SJCRH30 (cell line): ENCODE measurements at regions not wholly inside any gene's neighbourhood (a gene's known extent, or its start where the extent isn't known, plus 50 kb on each side); places are given as distances from the start of the nearest gene placed in this dataset.

ENCODE experiments used
- DNase-seq, 2 experiments: peaks; one replicate each; pipeline ENCODE4 v3.0.0-alpha.2; 2015 to 2020
- H3K27ac ChIP-seq: fragments of 250-450 bp; sonication (Bioruptor Pico); 2 replicates; pipeline ENCODE4 v1.5.1; 2020; ENCODE audit warnings: mild to moderate bottlenecking, moderate library complexity
- H3K27me3 ChIP-seq: fragments of 250-450 bp; sonication (Bioruptor Pico); 2 replicates; pipeline ENCODE4 v1.5.1; 2020; ENCODE audit warnings: mild to moderate bottlenecking, moderate library complexity
- H3K36me3 ChIP-seq: fragments of 250-450 bp; sonication (Bioruptor Pico); 2 replicates; pipeline ENCODE4 v1.5.1; 2020; ENCODE audit warnings: mild to moderate bottlenecking, moderate library complexity
- H3K4me1 ChIP-seq: fragments of 250-450 bp; sonication (Bioruptor Pico); 2 replicates; pipeline ENCODE4 v1.5.1; 2020; ENCODE audit warnings: mild to moderate bottlenecking, moderate library complexity
- H3K4me3 ChIP-seq: fragments of 250-450 bp; sonication (Bioruptor Pico); 2 replicates; pipeline ENCODE4 v1.5.1; 2020; ENCODE audit warnings: mild to moderate bottlenecking, moderate library complexity
- H3K9me3 ChIP-seq: fragments of 250-450 bp; sonication (Bioruptor Pico); replicated peaks from 2 replicates; pipeline ENCODE4 v1.5.1; 2020; ENCODE audit warnings: mild to moderate bottlenecking, moderate library complexity

DNA sequence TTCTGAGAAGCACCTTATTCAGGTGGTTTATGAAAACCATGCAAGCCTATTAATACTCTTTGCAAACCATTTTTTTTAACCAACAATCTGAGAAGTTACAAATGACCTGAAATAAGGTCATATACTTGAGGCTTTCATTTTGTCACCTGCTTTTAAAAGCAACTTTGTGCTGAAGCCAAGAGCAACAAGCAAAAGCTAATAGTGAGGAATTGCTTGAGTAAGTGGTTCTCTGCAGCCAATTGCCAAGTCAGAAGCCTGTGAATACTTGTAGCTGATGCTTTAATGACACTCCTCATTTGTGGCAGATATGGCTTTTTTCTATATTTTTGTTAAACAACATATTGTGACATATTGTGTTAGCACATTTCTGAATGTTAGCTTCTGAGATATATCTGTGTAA is 126.7 kb upstream of the ZNF608 start:
- peaks cover 8% of the 10 kb centered on the region for H3K4me1 ChIP-seq
- no peaks in the 10 kb centered on the region for H3K27me3 ChIP-seq
- no peak for DNase-seq

DNA sequence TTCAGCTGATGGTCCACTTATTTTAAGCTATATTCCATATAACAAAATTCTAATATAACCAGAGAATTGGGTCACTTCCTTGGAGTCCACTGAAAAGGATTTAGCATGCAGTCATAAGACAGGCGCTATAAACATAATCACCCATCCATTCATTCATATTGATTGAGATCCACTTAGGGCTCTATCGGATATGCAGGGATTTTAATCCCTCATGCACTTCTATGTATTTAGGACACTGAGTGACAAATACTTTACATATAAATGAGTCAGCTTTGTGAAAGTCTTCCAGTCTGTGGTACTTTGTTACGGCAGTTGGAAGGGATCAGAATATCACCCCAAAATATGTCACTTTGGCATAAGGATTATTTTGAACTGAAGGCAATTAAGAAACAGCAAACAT is 127.3 kb upstream of the ZNF608 start:
- H3K4me3 ChIP-seq, result no peak overlapping the region
- H3K27ac ChIP-seq, result no peak overlapping the region
- peaks cover 8% of the 10 kb centered on the region for H3K4me1 ChIP-seq
- H3K27me3 ChIP-seq, result no peaks in the 10 kb centered on the region
- H3K36me3 ChIP-seq, result no peaks in the 10 kb centered on the region
- no peak for DNase-seq
- H3K9me3 ChIP-seq, result no peaks in the 10 kb centered on the region

More for the DNA sequence above, 126.7 kb upstream of the ZNF608 start:
- no peak overlapping the region for H3K27ac ChIP-seq
- no peaks in the 10 kb centered on the region for H3K9me3 ChIP-seq
- H3K4me3 ChIP-seq, result no peak overlapping the region
- H3K36me3 ChIP-seq, result no peaks in the 10 kb centered on the region

DNA sequence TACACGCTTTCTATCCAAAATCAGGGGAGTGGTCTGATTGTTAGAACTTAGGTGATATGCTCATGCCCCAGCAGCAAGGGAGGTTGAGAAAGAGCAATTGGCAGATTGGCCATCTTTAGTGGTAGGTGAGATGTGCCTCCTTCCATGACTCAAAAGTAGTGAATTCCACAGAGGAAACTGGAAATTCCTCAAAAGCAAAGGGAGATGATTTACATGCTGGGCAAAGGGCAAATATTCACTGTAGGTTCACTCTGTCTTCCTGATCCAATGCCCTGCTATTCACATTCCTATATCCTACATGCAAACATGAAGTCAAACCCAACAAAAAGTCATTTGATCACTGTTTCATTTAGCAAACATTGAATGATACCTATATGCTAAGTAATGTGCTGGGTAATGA is 130.1 kb upstream of the ZNF608 start:
- Histone ChIP-seq H3K4me3 (no peak overlapping the region), H3K36me3 (no peaks in the 10 kb centered on the region), H3K27me3 (no peaks in the 10 kb centered on the region), H3K9me3 (no peaks in the 10 kb centered on the region), H3K4me1 (peaks cover 8% of the 10 kb centered on the region), H3K27ac (no peak overlapping the region)
- no peak for DNase-seq

DNA sequence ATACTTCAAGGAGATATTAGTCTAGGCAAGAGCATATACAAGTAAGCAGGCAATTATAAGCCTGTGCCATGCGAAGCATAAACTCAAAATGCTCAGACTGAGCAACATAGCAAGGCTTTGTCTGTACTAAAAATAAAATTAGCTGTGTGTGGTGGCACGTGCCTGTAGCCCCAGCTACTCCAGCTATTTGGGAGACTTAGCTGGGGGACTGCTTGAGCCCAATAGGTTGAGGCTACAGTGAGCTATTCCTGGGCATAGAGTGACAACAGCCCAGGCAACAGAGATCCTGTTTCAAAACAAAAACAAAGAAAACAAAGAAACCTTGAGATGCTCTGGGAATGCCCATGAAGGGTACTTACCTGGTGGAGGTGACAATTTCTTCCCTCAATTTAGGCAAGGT is 130.5 kb upstream of the ZNF608 start:
- DNase-seq, result no peak

DNA sequence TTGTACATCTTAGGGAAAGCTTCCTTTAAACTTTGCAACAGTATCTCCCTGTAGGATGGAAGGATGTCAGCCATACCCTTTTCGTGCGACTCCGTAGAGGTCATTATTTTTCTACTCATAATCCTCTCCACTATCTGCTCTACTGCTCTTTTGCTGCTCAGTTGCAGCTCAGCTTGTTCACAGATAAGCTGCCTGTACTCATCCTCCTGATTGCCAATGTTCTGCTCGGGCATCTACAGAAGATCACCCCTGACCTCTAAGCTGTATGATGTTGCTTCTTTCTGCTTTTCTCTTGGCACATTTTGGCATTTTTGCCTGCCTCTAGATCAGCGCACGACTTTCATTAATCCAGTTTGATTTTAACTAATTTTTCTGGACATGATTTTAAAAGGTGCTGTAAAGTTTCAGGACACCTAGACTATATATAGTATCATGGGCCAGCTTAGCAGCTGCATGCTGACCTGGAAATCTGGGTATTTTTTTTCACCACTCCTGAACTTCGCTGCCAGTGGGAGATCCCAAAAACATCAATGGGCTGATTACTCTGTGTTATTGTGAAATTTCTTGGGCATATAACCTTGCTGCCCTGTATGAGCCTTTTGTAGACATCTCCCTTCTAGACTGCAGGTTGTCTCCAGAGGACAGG is 131.2 kb upstream of the ZNF608 start:
- Histone ChIP-seq H3K27me3 (no peaks in the 10 kb centered on the region), H3K27ac (no peak overlapping the region), H3K36me3 (no peaks in the 10 kb centered on the region), H3K9me3 (no peaks in the 10 kb centered on the region), H3K4me3 (no peak overlapping the region), H3K4me1 (peaks cover 5% of the 10 kb centered on the region)
- DNase-seq, result no peak

More for the DNA sequence above, 130.5 kb upstream of the ZNF608 start:
- no peaks in the 10 kb centered on the region for H3K36me3 ChIP-seq
- no peak overlapping the region for H3K27ac ChIP-seq
- H3K9me3 ChIP-seq, result no peaks in the 10 kb centered on the region
- no peaks in the 10 kb centered on the region for H3K27me3 ChIP-seq
- H3K4me1 ChIP-seq, result peaks cover 8% of the 10 kb centered on the region
- H3K4me3 ChIP-seq, result no peak overlapping the region

DNA sequence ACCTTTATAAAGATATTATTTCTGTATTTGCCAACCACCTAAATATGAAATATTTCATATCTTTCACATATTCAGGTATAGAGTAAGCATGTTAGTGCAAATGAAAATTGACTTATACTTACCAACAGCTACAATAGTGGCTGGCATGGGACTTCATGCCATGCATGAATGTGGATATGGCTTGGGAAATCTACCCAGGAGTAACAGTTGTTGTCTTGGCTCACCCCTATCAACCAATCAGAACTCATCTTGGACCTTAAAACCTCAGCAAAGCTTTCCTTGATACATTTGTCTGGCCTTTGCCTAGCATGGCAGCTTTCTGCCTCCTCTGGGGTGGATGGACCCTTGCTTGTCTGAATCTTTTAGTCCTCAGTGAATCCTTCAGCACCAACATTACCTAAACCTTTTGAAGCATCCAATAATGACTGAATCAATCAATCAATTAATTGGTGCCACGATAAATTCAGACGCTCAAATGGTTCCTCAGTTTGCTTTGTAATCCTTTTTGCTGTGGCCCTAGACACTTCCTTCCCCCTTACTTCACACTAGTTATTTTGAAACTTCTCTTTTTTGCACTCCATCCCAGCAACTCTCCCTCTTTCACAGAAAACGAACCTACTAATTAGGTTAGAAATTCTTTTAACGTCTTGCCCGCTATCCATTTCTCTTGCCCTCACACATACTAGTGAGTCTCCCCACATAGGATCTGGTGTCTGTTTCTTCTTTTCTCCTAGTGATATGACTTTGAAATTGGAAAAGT is 132.3 kb upstream of the ZNF608 start:
- H3K27ac ChIP-seq, result no peak overlapping the region

DNA sequence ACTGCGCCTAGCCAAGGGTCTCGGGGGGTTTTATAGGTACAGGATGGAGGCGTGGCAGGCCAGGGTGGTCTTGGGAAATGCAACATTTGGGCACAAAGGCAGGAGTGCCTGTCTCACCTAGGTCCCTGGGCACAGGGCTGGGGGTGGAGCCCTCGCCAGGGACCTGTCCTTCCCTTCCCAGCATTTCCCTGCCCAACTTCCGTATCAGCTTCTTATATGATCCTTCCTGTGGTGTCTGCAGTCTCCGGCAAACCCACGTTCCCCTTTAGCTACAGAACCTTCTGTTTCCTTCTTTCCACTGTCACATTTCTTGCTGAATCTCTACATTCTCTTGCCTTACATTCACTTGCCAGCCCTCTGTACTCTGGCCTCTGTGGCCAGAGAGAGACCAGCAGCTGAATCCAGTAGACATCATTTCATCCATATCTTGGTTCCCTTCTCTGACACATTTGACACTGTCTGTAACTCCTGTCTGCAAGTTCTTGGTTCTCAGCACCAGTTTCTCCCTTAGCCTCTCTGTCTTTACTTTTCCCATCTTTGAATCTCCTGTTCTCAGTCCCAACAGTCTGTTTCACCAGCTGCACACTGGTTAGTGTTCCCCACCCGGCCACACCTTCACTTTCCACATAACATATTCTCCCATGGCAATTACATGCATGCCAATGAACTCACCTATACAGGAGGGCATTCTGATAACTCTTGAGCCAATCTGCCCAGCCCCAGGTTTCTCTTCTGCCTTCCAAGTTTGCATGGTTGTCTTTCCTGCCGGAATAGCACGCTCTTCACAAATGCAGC is 134.7 kb upstream of the ZNF608 start:
- no peak overlapping the region for H3K27ac ChIP-seq
- H3K9me3 ChIP-seq, result peaks cover 2% of the 10 kb centered on the region; the same call in 1 of the 2 replicates
- DNase-seq, result no peak
- H3K4me3 ChIP-seq, result no peak overlapping the region
- H3K27me3 ChIP-seq, result no peaks in the 10 kb centered on the region
- H3K4me1 ChIP-seq, result peaks cover 3% of the 10 kb centered on the region; the same call in 1 of the 2 replicates
- no peaks in the 10 kb centered on the region for H3K36me3 ChIP-seq

More for the DNA sequence above, 132.3 kb upstream of the ZNF608 start:
- Histone ChIP-seq H3K36me3 (no peaks in the 10 kb centered on the region), H3K4me1 (peaks cover 3% of the 10 kb centered on the region; the same call in 1 of the 2 replicates), H3K27me3 (no peaks in the 10 kb centered on the region), H3K9me3 (no peaks in the 10 kb centered on the region), H3K4me3 (no peak overlapping the region)
- DNase-seq, result no peak

DNA sequence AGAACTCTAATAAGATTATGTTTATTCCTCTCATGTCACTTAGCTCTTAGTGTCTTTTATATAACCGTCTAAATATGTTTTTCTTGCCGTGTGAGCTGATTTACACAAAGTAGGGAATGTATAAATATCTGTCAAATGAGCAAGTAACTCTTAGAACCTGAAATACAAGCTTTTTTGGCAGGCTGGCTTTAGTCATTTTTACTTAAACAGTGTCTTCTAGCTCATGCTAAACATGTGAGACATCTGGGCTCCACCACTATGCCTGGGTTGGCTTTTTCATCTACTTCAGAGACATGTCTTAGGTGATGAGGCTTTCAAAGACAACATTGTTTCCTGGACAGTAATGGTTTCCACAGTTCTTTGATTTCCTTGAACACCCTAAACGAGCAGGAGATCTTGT is 137.2 kb upstream of the ZNF608 start:
- Histone ChIP-seq H3K4me1 (peaks cover 16% of the 10 kb centered on the region), H3K9me3 (peaks cover 2% of the 10 kb centered on the region; the same call in 1 of the 2 replicates), H3K4me3 (no peak overlapping the region), H3K27me3 (no peaks in the 10 kb centered on the region), H3K27ac (no peak overlapping the region), H3K36me3 (no peaks in the 10 kb centered on the region)
- no peak for DNase-seq

DNA sequence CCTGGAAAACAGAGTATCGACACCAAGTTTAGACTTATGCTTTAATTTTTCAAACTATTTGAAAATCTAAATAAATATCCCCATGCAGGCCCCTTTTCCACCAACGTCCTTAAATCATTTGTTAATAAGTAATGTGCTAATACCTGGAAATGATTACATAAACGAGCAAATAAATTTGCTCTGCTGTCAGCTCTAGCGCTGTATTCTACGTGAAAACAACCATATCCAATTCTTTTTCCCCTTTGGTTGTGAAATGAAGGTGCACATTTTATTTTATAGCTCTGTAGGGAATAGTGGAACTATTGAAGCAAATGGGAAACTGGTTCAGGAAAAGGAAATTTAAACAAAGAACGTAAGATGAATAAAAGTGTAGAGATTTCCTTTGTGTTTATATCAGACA is 137.7 kb upstream of the ZNF608 start:
- H3K4me3 ChIP-seq, result no peak overlapping the region
- peaks cover 2% of the 10 kb centered on the region for H3K9me3 ChIP-seq
- no peaks in the 10 kb centered on the region for H3K27me3 ChIP-seq
- no peaks in the 10 kb centered on the region for H3K36me3 ChIP-seq
- no peak for DNase-seq
- H3K4me1 ChIP-seq, result peaks cover 20% of the 10 kb centered on the region
- no peak overlapping the region for H3K27ac ChIP-seq

DNA sequence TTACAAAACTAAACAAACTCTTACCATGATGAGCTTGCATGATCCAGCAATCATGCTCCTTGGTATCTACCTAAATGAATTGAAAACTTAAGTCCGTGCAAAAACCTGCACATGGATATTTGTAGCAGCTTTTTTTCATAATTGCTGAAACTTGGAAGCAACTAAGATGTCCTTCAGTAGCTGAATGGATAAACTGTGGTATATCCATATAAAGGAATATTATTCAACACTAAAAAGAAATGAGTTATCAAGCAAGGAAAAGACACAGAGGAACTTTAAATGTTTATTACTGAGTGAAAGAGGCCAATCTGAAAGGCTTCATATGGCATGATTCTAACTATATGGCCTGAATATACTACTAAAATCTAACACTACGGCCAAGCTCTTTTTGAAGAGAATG is 139.1 kb upstream of the ZNF608 start:
- H3K27me3 ChIP-seq, result no peaks in the 10 kb centered on the region
- H3K36me3 ChIP-seq, result no peaks in the 10 kb centered on the region
- no peak overlapping the region for H3K27ac ChIP-seq
- peaks cover 2% of the 10 kb centered on the region for H3K9me3 ChIP-seq
- H3K4me3 ChIP-seq, result no peak overlapping the region
- DNase-seq, result no peak
- H3K4me1 ChIP-seq, result peaks cover 24% of the 10 kb centered on the region

DNA sequence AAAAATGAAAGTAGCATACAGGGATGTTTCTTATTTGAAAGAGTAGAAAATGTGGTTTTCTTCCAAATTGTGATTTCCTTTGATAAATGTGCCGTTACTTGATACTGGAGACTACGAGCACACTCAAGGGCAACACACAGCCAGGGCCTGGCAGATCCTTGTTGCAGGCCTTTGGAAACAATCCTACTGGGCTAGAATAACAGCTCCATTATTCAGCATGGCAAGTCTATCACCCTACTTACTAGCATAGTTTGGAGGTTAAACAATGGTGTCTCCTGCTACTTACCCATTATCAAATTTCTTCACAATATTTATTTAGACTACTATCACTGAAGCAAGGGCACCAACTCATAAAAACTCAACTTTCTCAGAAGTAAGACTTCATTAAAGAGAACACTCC is 140.8 kb upstream of the ZNF608 start:
- Histone ChIP-seq H3K4me3 (no peak overlapping the region), H3K9me3 (peaks cover 2% of the 10 kb centered on the region), H3K36me3 (no peaks in the 10 kb centered on the region), H3K27me3 (no peaks in the 10 kb centered on the region), H3K27ac (no peak overlapping the region), H3K4me1 (peaks cover 24% of the 10 kb centered on the region)
- no peak for DNase-seq

DNA sequence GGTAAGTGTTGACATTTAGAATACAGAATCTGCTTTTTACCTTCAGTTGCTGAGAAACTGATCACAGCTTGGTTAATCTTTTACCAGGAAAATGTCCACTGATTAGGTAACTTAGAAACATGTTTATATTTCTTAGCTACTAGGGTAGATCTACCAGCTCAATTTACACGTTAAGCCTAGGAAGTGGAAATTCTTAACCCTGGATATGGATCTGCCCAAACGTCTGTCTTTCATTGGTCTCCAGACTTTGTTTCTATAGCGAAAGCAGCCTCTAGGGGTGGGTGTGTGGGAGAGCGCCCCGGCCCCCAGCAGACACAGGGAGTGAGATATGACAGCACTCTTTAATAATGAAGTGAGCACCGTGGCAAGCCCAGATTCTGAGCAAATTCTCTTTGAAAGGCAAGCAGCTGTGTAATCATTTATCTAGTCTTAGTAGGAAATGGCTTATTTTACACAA is 141.6 kb upstream of the ZNF608 start:
- peaks cover 21% of the 10 kb centered on the region for H3K4me1 ChIP-seq
- H3K9me3 ChIP-seq, result peaks cover 2% of the 10 kb centered on the region
- no peaks in the 10 kb centered on the region for H3K27me3 ChIP-seq
- no peaks in the 10 kb centered on the region for H3K36me3 ChIP-seq
- peak overlapping the region; percentile 3; the same call in 1 of the 2 replicates for H3K4me3 ChIP-seq
- H3K27ac ChIP-seq, result peak overlapping the region; percentile 4; the same call in 1 of the 2 replicates
- DNase-seq, result peak; percentile 64 to 78

DNA sequence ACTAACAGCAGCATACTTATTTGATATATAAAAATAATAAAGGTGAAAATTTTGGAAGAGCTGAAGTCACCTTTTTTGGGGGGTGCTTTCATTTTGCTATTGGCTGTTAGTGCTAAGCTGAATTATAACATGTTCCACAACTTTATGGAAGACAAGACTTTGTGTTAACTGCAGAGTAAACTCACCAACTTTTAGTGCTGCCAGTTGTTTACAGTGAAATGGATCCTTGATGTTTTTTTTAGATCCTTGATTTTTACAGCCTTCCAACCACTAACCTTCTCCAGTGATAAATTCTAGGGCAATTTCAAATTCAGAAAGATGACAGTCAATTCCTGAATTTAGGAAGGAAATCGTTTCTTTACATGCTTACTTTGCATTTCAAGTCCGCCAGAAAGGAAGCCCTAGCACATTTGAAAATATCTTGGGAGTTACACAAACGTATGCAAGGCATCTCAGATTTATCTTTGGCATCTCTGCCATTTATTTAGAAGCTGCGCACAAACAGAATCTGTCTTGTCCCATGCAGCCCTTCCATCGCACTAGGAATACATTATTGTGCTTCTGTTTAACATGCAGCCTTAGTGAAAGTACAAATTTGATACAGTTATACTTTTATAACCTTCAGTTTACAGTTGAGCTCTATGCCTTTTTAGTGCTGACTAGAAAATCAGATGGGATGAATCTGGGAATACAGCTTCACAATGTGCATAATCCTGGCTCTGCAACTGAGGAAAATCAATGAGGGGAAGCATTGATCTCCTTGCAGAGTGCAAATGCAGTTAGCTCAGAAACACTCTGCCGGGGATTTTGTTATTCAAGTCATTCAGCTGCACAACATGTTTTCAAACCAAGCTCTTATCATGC is 142.4 kb upstream of the ZNF608 start:
- H3K36me3 ChIP-seq, result no peaks in the 10 kb centered on the region
- peak overlapping the region; percentile 4; the same call in 1 of the 2 replicates for H3K27ac ChIP-seq
- no peaks in the 10 kb centered on the region for H3K27me3 ChIP-seq

DNA sequence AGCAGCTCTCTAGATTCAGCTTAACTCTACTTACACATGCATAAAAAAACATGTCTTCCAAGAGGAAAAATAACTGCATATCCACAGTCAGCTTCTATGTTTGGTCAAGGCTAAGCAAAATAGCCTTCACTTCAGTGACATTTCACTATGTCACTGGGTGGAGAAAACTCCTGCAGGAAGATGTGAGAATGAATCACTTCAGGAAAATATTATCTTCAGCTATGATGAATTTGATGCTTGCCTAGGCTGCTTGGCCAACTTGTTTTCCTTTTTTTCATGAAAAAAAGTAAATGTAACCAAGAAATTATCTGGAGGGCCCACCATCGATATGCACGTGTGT is 143.0 kb upstream of the ZNF608 start:
- Histone ChIP-seq H3K36me3 (no peaks in the 10 kb centered on the region), H3K27ac (no peak overlapping the region), H3K4me3 (no peak overlapping the region), H3K27me3 (no peaks in the 10 kb centered on the region), H3K4me1 (peaks cover 21% of the 10 kb centered on the region), H3K9me3 (no peaks in the 10 kb centered on the region; the same call in none of the 2 replicates)
- DNase-seq, result no peak

More for the DNA sequence above, 142.4 kb upstream of the ZNF608 start:
- H3K4me3 ChIP-seq, result peak overlapping the region; percentile 3; the same call in 1 of the 2 replicates
- peaks cover 2% of the 10 kb centered on the region for H3K9me3 ChIP-seq
- peaks cover 21% of the 10 kb centered on the region for H3K4me1 ChIP-seq
- DNase-seq, result no peak
